HG03159 (cell line): ENCODE measurements at regions not wholly inside any gene's neighbourhood (a gene's known extent, or its start where the extent isn't known, plus 50 kb on each side); places are given as distances from the start of the nearest gene placed in this dataset.

ENCODE experiments used
- ATAC-seq: cut with Tn5 transposase; IDR thresholded peaks from one replicate; pipeline ENCODE4 v1.9.1; 2021; ENCODE audit warnings: mild to moderate bottlenecking, moderate library complexity; ENCODE audit not compliant: unreplicated experiment

DNA sequence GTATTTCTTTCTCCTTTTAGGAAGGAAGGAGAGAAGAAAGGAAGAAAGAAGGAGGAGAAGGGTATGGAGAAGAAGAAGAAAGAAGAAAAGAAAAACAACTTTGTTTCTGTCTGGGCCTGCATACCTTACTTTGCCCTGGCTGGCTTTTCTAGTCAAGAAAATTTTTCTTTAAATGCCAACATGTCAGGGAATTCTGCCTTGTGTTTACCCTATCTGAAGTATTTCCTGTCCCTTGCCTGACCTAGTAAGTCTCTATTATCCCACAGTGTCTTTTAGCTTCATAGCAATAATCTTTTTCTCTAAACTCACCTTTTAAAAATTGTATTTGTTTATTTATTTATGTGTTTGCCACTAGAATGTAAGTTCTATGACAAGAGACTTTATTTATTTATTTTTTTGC, 1864.1 kb downstream of the EFNA5 start:
- ATAC-seq = no peak

DNA sequence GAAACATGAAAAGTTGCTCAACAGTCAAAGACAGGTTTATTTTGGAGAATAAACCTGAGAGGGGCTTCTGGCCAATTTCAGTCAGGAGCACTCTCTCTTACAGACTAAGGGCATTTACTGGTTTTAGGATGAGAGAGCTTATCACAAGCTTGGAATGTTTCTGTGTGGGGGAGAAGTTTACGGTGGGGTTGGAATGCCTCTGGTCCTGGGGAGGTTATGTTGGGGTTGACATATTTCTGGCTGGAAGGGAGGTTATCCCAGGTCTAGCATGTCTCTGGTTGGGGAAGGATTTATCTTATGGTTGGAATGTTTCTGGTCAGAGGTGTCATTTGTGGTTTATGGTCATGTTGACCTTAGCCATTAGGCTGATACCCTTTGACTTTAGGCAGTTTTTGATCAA, 1867.3 kb downstream of the EFNA5 start:
- no peak for ATAC-seq

DNA sequence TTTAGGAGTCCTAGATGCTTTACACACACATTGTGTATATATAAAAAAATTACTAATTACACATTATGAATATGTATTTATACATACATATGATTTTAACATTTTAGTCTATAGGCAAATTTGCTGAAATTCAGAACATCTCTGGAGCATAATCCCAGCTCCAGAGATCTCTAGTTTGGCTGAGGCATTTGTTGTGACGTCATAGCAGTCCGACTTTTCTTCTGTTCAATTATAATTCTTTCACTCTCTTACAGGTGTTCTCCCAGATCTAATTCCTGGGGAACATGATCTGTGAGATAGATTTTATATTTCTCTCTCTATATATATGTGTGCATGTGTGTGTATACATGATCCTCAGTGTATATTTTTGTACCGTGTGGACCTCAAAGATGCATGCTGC, 1876.2 kb downstream of the EFNA5 start:
- ATAC-seq = no peak

DNA sequence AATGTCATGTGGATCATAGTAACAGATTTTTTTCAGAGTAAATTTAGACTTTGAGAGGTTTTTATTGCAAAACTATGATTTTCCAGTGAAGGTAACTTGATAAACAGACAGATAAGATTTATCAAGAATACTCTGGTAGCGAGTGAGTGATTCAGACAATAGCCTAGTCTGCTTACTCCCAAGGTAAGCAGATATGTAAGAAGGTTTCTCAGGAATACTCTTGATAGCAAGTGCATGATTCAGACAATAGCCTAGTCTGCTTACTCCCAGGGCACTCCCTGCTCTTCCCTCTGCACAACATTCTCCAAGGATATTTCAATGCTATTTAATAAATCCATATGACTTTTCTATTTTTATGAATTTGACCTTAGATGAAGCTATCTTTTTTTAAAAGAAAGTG, 1881.5 kb downstream of the EFNA5 start:
- ATAC-seq = no peak

DNA sequence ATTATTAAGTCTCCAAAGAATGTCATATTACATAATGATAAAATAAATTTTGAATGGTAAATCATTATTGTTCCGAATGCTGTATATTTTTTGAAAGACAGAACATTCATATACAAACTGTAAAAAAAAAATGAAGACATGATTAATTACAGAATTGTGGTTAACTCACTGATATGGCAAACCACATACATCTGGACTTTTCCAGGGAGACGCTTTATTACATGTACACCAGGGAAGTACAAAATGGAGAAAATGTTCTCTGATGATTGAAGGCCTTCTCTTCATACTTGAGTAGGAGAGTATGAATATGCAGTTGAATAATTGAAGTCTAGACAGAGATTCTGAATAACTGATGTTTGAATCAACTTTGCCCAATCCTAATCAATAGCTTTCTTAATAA, 1886.9 kb downstream of the EFNA5 start:
- no peak for ATAC-seq

DNA sequence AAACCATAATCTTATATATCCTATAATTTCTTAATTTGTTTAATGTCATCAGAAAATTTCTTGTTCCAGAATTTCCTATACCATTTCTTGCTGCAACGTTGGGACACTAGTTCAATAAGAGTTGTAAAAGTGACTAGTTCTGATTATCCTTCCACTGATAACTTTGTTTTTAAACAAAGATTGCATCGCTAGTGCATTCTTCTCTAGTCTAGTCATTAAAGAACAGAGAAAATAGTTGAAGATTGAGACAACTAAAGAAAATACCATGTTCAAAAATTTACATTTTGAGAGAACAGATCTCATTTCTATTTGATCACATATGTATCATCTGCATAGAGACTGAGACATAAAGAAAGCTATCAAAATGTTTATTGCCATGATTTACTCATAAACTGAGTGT, 1888.2 kb downstream of the EFNA5 start:
- ATAC-seq = no peak

DNA sequence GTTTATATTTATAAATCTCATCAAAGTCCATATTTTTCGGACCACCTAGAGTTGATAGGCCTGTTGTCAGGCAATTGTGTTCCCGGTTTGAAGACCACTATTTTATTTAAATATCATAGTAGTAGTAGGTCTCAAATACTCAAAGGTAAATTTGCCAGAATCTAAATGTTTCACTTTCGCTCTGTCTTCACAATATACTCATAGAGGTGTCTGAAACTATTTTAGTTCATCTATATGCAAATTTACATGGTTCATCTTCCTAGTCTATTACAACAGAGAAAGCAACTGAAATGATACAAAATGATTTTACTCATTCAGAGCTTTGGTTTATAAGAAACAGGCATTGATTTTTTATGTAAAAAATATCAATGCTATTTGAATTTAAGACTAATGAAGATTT, 1897.5 kb downstream of the EFNA5 start:
- ATAC-seq = no peak

DNA sequence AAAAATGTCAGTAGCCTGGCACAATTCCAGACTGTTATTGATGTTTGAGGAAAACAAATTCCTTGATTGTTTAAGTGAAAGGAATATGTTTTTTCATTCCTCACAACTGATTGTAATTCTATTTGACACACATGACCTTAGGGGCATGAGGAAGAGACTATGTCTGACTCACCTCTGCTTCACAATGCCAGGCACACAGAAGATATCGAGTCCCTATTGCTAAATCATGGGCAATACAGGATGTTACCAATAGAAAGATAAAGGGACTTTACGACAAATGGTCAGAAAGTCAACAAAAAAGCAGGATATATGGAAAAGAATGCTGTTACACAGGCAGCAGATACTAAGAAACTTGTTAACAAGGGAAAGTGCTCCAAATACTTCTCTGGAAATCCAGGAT, 1903.5 kb downstream of the EFNA5 start:
- ATAC-seq = no peak

DNA sequence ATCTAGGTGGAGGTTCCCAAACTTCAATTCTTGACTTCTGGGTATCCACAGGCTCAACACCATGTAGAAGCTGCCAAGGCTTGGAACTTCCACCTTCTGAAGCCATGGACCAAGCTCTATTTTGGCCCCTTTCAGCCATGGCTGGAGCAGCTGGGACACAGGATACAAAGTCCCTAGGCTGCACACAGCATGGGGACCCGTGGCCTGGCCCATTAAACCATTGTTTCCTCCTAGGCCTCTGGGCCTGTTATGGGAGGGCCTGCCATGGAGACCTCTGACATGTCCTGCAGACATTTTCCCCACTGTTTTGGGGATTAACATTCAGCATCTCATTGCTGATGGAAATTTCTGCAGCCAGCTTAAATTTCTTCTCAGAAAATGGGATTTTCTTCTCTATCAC, 1908.0 kb downstream of the EFNA5 start:
- ATAC-seq = no peak

DNA sequence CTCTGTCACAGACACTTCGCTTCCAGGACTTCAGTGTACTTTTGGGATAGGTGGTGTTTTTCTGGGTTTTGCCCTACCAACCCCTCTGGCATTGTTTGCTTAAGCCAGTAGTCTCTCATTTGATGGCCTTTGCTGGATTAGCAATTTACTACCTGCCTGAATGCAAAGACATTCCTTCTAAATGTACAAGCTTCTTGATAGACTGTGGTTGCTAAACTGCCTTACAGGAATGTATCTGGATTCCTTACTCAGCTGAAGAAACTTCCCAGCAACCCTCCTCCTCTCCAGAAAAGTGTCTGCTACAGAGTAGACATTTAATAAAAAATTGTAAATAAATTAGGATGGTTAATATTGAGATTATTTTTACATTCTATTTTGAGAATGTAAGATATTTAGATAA, 1916.7 kb downstream of the EFNA5 start:
- no peak for ATAC-seq

DNA sequence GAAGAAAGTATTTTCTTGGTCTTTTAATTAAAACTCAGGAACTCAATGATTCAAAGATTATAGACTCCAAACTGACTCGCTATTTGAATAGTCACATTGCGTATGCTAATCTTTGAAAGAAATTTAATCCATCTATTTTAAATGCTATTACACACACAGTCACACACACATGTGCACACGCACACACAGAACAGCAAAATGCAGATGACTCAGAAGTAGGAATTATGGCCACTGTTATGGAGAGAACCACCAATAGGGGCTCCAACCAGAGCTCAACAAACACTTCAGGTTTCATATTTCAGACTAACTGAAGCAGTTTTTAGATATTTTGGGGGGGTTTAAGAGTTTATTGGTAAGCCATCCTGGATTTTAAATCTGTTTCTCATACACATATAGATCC, 1917.9 kb downstream of the EFNA5 start:
- ATAC-seq = no peak

DNA sequence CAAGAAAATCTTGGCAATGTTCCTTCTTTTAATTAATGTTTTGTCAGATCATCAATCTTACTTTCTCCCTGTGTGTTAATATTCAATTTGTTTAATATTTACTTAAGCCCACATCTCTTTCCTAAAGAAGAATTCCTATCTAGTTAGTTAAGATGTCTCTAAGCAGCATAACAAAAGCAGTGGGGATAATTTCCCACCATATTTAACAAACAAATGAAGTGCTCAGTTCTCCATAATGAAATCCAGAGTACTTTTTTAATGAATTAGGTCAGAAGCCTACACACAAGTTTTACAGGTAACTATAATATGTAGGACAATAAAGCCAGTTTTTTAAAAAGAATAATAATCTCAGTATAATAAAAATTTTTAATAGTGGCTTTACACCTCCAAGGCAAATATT, 1918.8 kb downstream of the EFNA5 start:
- no peak for ATAC-seq

DNA sequence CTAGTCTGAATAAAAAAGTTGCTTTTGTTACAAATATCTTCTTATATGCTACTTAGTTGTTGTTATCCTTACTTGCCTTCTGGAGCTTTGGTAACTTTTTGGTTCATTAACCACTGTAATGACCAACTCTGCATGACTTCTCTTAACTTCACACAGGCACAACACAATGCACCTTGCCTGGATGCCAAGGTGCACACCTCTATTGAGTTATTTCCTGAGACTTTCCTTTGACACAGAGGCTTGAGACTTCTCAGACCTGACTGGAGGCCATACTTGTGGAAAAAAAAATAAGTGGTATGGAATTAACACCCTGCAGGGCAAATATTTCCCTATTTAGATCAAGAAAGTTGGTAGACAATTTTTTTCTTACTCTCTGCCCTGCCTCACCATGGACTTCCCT, 1925.6 kb downstream of the EFNA5 start:
- no peak for ATAC-seq

DNA sequence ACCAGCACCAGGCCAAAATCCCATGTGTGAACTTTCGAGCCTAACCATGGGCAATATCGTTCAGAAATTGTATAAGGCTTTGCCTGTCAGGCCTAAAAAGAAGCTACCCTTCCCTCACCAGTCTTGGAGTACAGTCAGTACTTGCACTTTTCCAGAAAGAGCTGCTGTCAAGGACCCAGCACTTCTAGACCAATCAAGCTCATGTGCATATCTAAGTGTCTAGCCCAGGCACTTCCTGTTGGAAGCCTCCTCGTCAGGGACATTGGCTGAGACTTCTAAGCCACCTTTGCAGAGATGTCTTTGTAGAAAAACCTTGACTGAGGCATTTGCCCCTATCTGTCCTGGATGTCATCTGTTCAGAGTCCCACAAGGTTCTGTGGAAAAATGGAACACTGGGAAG, 1930.5 kb downstream of the EFNA5 start:
- no peak for ATAC-seq

DNA sequence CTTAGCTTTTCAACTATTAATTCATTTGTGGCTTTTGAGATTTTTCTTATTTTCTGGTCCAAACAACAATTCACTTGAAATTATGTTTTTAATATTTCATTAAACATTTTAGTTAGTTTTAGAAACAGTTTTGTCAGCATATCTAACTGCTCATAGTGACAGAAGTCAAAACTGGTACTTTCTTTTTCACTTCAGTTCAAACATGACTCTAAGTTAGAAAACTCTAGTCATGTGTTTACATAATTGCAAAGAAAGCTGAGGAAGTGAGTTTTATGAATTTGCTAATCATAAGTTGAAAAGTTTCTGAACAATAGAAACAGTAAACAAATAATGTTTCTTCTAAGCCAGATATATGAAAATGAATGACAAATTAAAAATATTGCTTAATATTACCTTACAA, 1931.0 kb downstream of the EFNA5 start:
- no peak for ATAC-seq

DNA sequence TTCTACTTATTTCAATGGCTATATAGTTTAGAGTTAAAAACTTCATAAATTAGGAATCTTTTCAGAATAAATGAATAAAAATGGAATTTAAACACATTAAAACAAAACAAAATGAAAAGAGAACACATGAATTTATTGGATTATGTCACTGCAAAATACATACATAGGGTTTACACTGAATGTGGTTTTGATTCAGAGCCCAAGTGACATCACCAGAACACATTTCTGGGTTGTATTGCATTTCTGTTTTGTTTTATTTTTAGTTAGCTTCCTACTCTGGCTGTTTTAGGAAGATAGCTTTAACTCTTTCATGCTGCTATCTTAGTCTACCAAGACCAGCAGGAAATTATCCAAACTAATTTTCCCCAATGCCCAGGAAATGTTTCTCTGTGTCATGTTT, 1935.0 kb downstream of the EFNA5 start:
- ATAC-seq = no peak

DNA sequence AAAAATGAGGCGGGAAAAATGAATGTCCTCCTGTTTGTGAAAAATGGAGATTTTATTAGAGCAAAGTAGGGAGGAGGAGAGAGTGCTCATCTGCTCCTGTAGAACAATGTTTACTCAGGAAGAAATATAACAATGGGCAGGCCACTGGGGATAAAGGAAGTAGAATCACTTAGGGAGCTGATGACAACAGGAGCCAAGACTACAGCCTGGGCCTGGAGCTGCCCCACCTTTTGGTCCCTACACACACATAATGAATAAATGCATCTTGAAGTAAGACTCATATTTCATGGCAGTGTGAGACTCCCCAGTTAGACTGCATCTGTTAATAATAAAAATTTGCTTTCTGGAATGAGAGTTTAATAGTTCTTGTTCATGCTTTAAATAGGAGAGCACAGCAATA, 1939.8 kb downstream of the EFNA5 start:
- no peak for ATAC-seq

DNA sequence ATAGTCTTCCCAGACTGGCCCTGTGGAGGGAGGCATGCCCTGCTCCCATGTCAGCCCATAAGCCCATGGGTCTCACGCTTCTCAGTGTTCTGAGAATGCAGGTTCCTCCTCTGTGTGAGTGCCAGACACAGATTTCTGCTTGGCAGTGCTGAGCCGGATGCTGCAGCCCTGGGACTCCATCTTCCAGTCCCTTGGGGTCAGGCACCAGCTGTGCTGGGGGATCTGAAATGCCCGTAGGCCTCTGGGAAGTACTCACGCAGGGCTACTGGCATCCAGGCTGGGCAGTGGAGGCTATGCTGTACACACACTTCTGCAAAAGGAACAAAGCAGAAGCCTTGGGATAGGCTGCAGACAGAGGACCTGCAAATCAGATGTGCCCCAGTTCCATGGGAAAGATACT, 1944.6 kb downstream of the EFNA5 start:
- no peak for ATAC-seq

DNA sequence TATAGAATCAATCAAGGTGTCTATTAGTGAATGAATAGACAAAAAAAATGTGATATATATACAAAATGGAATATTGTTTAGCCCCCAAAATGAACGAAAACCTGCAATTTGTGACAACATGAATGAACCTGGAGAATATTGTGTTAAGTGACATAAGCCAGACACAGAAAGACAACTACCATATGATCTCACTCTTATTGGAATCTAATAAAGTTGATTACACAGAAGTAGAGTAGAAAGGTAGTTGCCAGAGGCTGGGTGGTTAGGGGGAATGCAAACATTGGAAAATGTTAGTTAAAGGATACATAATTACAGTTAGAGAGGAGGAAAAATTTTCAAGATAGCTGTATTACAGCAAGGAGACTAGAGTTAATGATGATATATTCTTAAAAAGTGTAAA, 1962.3 kb downstream of the EFNA5 start:
- no peak for ATAC-seq

DNA sequence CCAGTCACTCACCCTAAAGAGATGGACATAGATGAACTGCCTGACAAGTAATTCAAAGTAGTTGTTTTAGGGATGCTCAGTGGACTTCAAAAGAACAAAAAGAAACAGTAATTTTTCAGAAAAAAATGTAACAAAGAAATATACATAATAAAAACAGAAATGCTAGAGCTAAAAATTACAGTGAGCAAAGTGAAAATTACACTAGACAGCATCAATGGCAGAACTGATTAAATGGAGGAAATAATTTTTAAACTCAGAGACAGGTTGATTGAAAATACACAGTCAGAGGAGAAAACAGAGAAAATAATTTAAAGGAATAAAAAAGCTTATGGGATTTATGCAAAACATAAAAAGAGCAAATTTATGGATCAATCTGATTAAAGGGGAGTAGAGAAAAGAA, 1968.4 kb downstream of the EFNA5 start:
- no peak for ATAC-seq

DNA sequence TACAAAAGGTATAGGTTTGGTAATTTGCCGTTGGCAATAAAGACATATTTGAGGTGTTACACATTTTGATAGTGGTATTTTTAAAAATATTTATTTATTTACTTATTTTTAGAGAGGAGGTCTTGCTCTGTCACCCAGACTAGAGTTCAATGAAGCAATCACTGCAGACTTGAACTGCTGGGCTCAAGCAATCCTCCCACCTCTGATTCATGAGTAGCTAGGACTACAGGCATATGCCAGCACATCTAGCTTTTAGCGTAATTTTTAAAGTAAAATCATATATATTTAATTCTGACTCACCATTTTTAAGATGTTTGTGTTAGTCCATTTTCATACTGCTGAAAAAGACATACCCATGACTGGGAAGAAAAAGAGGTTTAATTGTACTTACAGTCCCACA, 1974.3 kb downstream of the EFNA5 start:
- ATAC-seq = no peak

DNA sequence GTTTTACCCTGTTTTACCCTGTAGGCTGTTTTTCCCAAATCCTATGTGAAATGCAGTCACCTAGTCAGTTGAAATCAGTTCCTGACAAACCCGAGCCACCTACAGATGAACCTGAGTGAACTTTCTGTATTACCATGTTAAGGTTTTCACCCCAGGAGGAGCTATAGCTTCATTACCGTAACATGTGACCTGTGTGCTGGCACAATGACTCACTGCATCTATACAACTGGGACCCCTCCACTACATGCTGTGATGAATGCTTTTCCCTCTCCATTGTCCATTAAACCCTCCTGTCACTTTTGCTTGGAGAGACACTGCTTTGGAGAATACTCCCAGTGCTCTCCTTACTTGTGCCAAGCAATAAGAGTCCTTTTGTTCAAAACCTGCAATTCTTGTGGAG, 1974.8 kb downstream of the EFNA5 start:
- ATAC-seq = no peak

DNA sequence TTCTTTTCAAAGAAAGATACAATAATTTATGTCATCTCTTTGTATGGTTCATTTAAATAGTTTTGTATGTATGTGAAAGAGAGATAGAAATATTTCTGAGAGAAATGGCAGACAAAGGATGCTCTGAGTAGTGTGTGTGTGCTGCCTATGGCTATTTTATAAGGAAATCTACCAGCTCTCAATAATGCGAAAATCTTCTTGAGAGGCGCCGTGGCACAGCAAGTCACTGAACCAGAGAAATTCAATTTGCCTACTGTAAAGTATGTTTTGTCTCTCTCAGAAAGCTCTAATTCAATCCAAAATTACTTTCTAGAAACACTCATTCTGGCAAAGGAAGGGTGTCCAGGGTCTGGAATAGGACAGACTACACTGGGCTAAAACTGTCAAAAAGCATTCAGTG, 1981.1 kb downstream of the EFNA5 start:
- no peak for ATAC-seq

DNA sequence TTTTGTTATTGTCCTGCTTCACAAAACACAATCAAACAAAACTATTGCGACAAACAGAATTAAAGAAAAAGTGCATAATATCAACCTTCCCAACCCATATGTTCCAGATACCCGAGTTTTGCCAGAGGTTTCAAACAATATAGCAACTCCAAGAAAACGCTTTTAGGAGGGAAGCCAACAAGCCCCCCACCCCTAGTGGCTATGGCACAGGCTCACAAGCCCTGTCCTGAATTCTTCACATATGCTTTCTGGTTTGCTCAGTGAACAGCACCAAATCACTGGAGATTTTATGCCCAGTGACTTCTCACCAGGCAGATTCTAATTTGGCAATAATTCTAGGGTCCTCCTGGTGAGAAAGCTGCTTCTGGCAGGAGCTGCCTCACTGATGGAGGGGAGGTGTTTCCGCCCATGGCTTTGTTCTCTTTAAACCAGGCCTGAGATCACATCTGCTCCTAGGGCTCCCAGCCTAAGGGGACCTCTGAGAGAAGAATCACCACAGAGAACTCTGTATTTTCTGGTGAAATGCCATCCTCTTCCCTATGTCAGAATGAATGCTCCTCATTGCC, 1982.4 kb downstream of the EFNA5 start:
- ATAC-seq = no peak
